Heart right ventricle (tissue), 16 donors: ENCODE measurements at regions not wholly inside any gene's neighbourhood (a gene's known extent, or its start where the extent isn't known, plus 50 kb on each side); places are given as distances from the start of the nearest gene placed in this dataset.

Experiments used
- ATAC-seq, 8 donors: fragments of 200-7000 bp; cut with Tn5 transposase; one replicate each; pipeline ENCODE4 v1.9.1; 2020; ENCODE audit warnings: mild to moderate bottlenecking in 8 of 8, moderate library complexity in 8 of 8, moderate number of reproducible peaks in 1 of 8
- DNase-seq, 2 donors: peaks; one replicate each; pipeline ENCODE4 v3.0.0-alpha.2; 2020
- H3K27ac ChIP-seq, 10 donors: fragments of 200-600 bp; sonication (generic) in 2 of 10; one replicate each; pipeline versions ENCODE4 v1.5.0 to v1.8.0; 2020 to 2022; ENCODE audit warnings: mild to moderate bottlenecking in 3 of 10
- H3K27me3 ChIP-seq, 7 donors: fragments of 200-600 bp; one replicate each; pipeline ENCODE4 v1.8.0; 2021 to 2022; ENCODE audit warnings: mild to moderate bottlenecking in 2 of 7
- H3K36me3 ChIP-seq, 9 donors: fragments of 200-600 bp; sonication (generic) in 1 of 9; one replicate each; pipeline versions ENCODE4 v1.5.0 to v1.8.0; 2020 to 2022; ENCODE audit warnings: mild to moderate bottlenecking in 2 of 9
- H3K4me1 ChIP-seq, 9 donors: fragments of 200-600 bp; sonication (generic) in 1 of 9; one replicate each; pipeline versions ENCODE4 v1.5.0 to v1.8.0; 2020 to 2022; ENCODE audit warnings: mild to moderate bottlenecking in 4 of 9
- H3K4me3 ChIP-seq, 10 donors: fragments of 200-600 bp; sonication (generic) in 2 of 10; one replicate each; pipeline versions ENCODE4 v1.5.0 to v1.8.0; 2020 to 2022; ENCODE audit warnings: mild to moderate bottlenecking in 7 of 10, moderate library complexity in 2 of 10
- H3K9me3 ChIP-seq, 11 donors: fragments of 200-600 bp in 10 of 11; sonication (generic) in 2 of 11; one replicate each; pipeline versions ENCODE4 v1.5.0 to v1.8.0; 2013 to 2022; ENCODE audit warnings: mild to moderate bottlenecking in 2 of 11, control low read depth in 1 of 11, moderate library complexity in 1 of 11
- CTCF ChIP-seq, 9 donors: fragments of 200-600 bp; sonication (generic) in 2 of 9; IDR thresholded peaks; one replicate each; pipeline versions ENCODE4 v1.5.0 to v1.8.0; 2021 to 2022; ENCODE audit warnings: antibody characterized with exemption in 9 of 9, mild to moderate bottlenecking in 5 of 9, moderate library complexity in 1 of 9
- WGBS, 2 donors: extraction: QIAGEN DNeasy Blood & Tissue Kit; methylation state at CpG; one replicate each; pipeline ENCODE4 v1.1.7; 2013; ENCODE audit warnings: inconsistent platforms in 1 of 2; 5-methylcytosine and 5-hydroxymethylcytosine counted together
- intact Hi-C, 10 donors: fragments of 100-400 bp; cut with DNase I; formaldehyde crosslinking; loops; one replicate each; pipeline versions ENCODE4 v1.11.1 to v1.14.2; 2022
- donor health status: Arrhythmogenic right ventricular cardiomyopathy.
- donor health status: ischemic (EF 13 %, LVEDD 7.1; RV severe dilation, severe dysfunction).
- donor health status: healthy with polysubstance abuse.
- donor health status: DM: no; HTN: yes; CAD: no.
- donor health status: DM: no; HTN: no; CAD: no.
- donor health status: ischemic (EF 25% LVEDD 6.9; RV normal size, moderate dysfunction).
- donor health status: ischemic (EF 25% LVEDD 5.7; RV mildly dilated, moderate dysfunction).
- donor health status: healthy.
- donor health status: DM: yes; HTN: yes; CAD: no.
- donor health status: Ischemic cardiomyopathy.
- donor health status: ischemic (EF 35%, LVEDD 5.7; RV mildly dilated, moderate dysfunction).
- donor health status: nonischemic (EF 11% LVEDD 7.7; RV severe dilation, severe dysfunction).
- donor health status: DM: yes; HTN: yes; CAD: no.
- donor health status: PGD.
- donor health status: ischemic (EF 29% LVEDD 5.4; RV normal size, mild dysfunction).
- donor health status: nonischemic (EF 23%, LVEDD 6.1; RV moderate dilation, normal function).

DNA sequence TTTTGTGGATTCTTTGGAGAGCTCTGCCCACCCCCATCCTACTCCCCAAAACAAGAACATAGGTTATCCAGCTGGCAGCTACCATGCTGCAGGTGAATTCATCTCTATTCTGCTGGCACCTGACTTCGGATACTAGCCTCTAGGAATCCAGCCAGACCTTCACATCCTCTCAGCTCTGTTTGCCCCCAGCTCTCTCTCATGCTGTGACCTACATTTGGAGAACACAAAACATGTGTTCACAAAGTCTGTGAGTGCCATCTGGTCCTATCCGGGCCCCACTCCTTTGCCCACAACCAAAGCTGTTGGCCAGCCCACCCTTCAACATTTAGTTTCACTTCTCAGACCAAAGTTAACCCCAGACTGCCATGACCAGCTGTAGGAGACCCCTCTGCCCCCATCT, 89.4 kb upstream of the C3orf80 start:
- ATAC-seq (no peak), DNase-seq (no peak)
- intact Hi-C loops = no loop called here
- H3K27ac ChIP-seq = peak overlapping the region in 1 of 10 donors; percentile 46
- no peaks in the 10 kb centered on the region for H3K9me3 ChIP-seq
- H3K4me3 ChIP-seq = no peak overlapping the region
- TF ChIP-seq CTCF (IDR thresholded peaks at IDR 0.05) = no peak
- no peaks in the 10 kb centered on the region for H3K27me3 ChIP-seq
- H3K4me1 ChIP-seq = peaks cover 0 to 24% (median 0%) of the 10 kb centered on the region in 9 donors
- 48 to 66% methylated on average over 2 of the region's 2 CpGs for WGBS, 2 donors
- H3K36me3 ChIP-seq = no peaks in the 10 kb centered on the region

- 91% methylated on average over 4 of the region's 4 CpGs for WGBS, 2 donors
- no peaks in the 10 kb centered on the region for H3K9me3 ChIP-seq
- H3K4me3 ChIP-seq = no peak overlapping the region
- DNase-seq (no peak), ATAC-seq (no peak)
- intact Hi-C loops = no loop called here
- TF ChIP-seq CTCF (IDR thresholded peaks at IDR 0.05) = no peak
- H3K27me3 ChIP-seq = no peaks in the 10 kb centered on the region
- no peak overlapping the region for H3K27ac ChIP-seq
- H3K36me3 ChIP-seq = no peaks in the 10 kb centered on the region
- peaks cover 0 to 21% (median 0%) of the 10 kb centered on the region in 9 donors for H3K4me1 ChIP-seq
These were observed 88.8 kb upstream of the C3orf80 start for GRCh38 chr3:160136421-160136820.

DNA sequence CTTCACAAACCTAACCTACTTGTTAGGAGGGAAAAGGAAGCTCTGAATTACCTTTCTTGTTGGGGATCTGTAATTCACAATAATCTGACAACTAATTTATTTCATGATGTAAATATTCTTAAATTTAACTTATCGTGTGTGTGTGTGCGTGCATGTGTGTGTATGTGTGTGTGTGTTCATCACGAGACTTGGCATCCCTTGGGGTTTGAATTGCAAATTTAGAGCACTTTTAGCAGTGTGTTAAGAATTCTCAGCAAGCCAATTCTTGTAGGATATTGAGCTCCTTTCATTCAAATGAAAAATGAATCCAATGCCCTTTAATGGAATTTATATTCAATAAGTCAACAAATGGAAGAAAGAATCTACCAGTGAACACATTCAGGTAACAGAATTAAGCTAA, 85.9 kb upstream of the C3orf80 start:
- no peaks in the 10 kb centered on the region for H3K27me3 ChIP-seq
- H3K4me3 ChIP-seq = no peak overlapping the region
- H3K9me3 ChIP-seq = peaks cover 0 to 16% (median 7%) of the 10 kb centered on the region in 11 donors
- H3K36me3 ChIP-seq = no peaks in the 10 kb centered on the region
- no peak overlapping the region for H3K27ac ChIP-seq
- intact Hi-C loops = no loop called here
- no peak for ATAC-seq
- no peak for TF ChIP-seq CTCF (IDR thresholded peaks at IDR 0.05)
- 75 to 86% methylated on average over 3 of the region's 3 CpGs for whole genome bisulfite sequencing, 2 donors
- H3K4me1 ChIP-seq = peaks cover 0 to 16% (median 0%) of the 10 kb centered on the region in 9 donors
- DNase-seq = no peak

DNA sequence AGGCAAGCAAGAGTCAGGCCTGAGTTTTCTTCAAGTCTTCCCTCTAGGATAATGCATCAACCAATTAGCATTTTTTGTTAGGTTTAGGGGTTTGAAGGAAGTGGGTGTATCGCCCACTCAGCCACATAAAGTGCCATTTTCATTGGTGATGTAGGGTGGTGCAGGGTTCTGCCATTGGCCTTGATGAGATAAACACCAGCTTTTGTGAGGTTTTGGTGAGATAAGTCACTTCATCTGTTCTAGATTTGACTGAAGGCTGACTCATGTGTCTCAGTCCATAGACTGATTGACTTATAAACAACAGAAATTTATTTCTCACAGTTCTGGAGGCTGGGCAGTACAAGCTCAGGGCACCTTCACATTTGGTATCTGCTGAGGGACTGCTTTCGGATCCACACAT, 84.5 kb upstream of the C3orf80 start:
- H3K9me3 ChIP-seq = peaks cover 0 to 17% (median 7%) of the 10 kb centered on the region in 11 donors
- 88 to 93% methylated on average over 2 of the region's 2 CpGs for WGBS, 2 donors
- H3K27ac ChIP-seq = no peak overlapping the region
- no peak overlapping the region for H3K4me3 ChIP-seq
- no peaks in the 10 kb centered on the region for H3K27me3 ChIP-seq
- TF ChIP-seq CTCF (IDR thresholded peaks at IDR 0.05) = no peak
- DNase-seq (no peak), ATAC-seq (no peak)
- intact Hi-C loops = no loop called here
- peaks cover 0 to 2% (median 0%) of the 10 kb centered on the region in 9 donors for H3K4me1 ChIP-seq
- H3K36me3 ChIP-seq = no peaks in the 10 kb centered on the region
